Cardiac fibroblast (primary cell): ENCODE measurements at regions not wholly inside any gene's neighbourhood (a gene's known extent, or its start where the extent isn't known, plus 50 kb on each side); places are given as distances from the start of the nearest gene placed in this dataset.

Experiments
- DNase-seq, 2 donors: peaks; one replicate each; pipeline versions ENCODE4 v3.0.0 to v3.0.0-alpha.2; 2010; ENCODE audit warnings: low read depth in 2 of 2
- H3K4me3 ChIP-seq, 2 donors: replicated peaks in 1 of 2; 1 replicate in 1 of 2; 2 replicates in 1 of 2; pipeline ENCODE4 v1.5.1; 2011; ENCODE audit warnings: low read depth in 2 of 2, low read length in 2 of 2, mild to moderate bottlenecking in 2 of 2, moderate library complexity in 1 of 2
- TF ChIP-seq, protein P1 (sequence below): IDR thresholded peaks from one replicate; pipeline ENCODE4 v1.5.1; 2011; ENCODE audit warnings: low read depth, mild to moderate bottlenecking, low read length, inconsistent platforms

DNA sequence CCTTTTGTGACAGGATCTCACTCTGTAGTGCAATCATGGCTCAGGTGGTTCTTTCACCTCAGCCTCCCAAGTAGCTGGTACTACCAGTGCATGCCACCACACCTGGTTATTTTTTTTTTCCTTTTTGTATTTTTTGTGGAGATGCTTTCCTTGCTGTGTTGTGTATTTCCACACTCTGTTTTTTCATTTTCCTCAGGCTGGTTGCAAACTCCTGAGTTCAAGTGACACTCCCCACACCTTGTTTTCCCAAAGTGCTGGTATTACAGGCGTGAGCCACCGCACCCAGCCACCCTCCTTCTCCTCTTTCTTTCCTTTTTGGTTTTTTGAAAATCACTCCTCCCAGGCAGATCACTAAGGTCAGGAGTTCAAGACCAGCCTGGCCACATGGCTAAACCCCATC is 65.0 kb downstream of the MYCN start:
- DNase-seq = no peak
- TF ChIP-seq, protein P1, sequence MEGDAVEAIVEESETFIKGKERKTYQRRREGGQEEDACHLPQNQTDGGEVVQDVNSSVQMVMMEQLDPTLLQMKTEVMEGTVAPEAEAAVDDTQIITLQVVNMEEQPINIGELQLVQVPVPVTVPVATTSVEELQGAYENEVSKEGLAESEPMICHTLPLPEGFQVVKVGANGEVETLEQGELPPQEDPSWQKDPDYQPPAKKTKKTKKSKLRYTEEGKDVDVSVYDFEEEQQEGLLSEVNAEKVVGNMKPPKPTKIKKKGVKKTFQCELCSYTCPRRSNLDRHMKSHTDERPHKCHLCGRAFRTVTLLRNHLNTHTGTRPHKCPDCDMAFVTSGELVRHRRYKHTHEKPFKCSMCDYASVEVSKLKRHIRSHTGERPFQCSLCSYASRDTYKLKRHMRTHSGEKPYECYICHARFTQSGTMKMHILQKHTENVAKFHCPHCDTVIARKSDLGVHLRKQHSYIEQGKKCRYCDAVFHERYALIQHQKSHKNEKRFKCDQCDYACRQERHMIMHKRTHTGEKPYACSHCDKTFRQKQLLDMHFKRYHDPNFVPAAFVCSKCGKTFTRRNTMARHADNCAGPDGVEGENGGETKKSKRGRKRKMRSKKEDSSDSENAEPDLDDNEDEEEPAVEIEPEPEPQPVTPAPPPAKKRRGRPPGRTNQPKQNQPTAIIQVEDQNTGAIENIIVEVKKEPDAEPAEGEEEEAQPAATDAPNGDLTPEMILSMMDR = no peak
- H3K4me3 ChIP-seq = no peak overlapping the region

DNA sequence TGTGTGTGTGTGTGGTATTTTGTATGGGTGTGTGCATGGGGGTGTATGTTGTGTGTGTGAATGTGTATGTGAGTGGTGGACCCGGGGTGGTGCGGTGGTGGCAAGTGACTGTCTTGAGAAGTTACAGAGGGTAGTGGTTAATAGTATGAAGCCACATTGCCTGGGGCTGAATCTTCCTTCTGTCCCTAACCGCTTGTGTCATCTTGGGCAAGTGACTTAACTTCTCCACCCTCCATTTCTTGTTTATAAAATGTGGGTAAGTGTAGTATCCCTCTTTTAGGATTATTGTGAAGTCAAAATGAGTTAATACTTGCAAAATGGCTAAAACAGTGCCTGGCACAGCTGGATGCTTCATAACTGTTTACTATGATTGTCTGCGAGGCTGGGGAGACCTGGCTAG is 63.5 kb downstream of the MYCN start:
- TF ChIP-seq, protein P1 = no peak
- H3K4me3 ChIP-seq = no peak overlapping the region
- DNase-seq = no peak

DNA sequence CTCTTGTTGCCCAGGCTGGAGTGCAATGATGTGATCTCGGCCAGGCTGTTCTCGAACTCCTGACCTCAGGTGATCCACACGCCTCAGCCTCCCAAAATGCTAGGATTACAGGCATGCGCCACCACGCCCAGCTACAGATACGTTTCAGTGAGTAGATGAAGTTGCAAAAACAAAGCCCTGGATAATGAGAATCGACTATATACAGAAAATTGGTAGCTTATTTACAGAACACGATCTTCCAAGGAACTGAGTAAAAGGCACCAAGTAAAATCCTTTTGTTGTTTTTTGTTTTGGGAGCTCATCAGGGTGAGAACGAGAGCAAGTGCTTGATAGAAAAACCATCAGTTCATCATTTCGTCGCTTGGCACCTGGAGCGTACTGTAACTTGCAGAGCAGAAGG is 62.8 kb downstream of the MYCN start:
- TF ChIP-seq, protein P1 = no peak
- no peak overlapping the region for H3K4me3 ChIP-seq
- DNase-seq = no peak

DNA sequence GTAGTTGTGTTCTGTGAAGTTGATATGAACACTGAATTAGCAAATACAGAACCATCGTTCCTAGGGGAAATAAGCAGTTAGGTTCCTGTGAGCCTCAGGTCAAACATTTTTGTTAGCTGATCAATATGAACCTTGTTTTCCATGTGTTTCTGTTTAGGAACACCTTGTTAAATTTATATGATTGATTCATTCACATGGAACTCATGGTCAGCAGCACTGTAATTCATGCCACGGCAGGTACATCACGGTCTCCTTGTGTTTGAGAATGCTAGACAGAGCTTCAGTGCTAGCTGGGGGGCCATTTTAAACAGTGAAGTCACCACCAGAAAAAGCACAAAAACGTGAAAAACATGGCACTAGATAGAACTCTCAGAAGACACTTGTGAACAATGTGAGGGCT is 62.2 kb downstream of the MYCN start:
- TF ChIP-seq, protein P1 = no peak
- no peak for DNase-seq
- no peak overlapping the region for H3K4me3 ChIP-seq

DNA sequence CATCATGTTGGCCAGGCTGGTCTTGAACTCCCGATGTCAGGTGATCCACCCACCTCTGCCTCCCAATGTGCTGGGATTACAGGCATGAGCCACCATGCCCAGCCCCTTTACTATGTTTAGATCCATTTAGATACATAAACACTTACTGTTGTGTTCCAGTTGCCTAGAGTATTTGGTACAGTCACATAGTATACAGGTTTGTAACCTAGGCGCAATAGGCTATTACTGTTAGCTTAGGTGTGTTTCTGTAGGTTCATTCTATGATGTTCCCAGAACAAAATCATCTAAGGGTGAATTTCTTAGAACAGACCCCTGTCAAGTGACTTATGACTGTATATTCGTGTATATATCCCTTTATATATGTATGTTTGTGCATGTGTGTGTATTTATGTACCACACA is 61.8 kb downstream of the MYCN start:
- TF ChIP-seq, protein P1 = no peak
- H3K4me3 ChIP-seq = no peak overlapping the region
- DNase-seq = no peak

DNA sequence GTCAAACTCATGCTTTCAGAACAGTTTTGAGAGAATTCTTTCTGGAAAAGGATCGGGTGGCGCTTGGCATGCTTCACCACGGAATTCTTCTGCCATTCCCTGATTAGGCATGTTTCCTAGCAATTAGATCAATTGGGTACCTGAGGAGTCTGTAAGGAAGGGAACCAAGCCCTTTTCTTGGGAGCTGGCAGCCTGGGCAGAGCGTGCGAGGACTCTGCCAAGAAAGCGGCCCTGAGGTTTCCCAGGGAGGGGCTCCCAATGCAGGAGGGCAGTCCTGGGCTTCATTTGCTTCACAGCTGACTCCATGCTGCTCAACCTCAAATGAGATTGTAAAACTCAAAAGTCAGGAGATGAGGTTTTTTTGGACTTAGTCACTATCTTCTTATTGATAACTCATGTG is 60.3 kb downstream of the MYCN start:
- TF ChIP-seq, protein P1 = no peak
- no peak for DNase-seq

More for the DNA sequence above, 60.3 kb downstream of the MYCN start:
- no peak overlapping the region for H3K4me3 ChIP-seq
